GM18511 (cell line): ENCODE measurements at regions not wholly inside any gene's neighbourhood (a gene's known extent, or its start where the extent isn't known, plus 50 kb on each side); places are given as distances from the start of the nearest gene placed in this dataset.
"Not testable (repeated sequence)": the region's sequence is repeated elsewhere in the genome, so short reads cannot be mapped to it uniquely, and the experiment has no call there.

Experiments
- ATAC-seq: cut with Tn5 transposase; IDR thresholded peaks from one replicate; pipeline ENCODE4 v1.9.1; 2021; ENCODE audit warnings: mild to moderate bottlenecking, moderate library complexity; ENCODE audit not compliant: unreplicated experiment

- ATAC-seq: not testable (repeated sequence)
These were observed 61.2 kb upstream of the MINDY3 start for GRCh38 chr10:15921423-15921945.

GRCh38 chr10:15931376-15931775 lies 71.1 kb upstream of the MINDY3 start:
- no peak for ATAC-seq

GRCh38 chr10:15939543-15939942 lies 79.2 kb upstream of the MINDY3 start:
- not testable (repeated sequence) for ATAC-seq

- no peak for ATAC-seq
These were observed 83.1 kb upstream of the MINDY3 start for GRCh38 chr10:15943426-15943825.

- no peak for ATAC-seq
These were observed 93.9 kb upstream of the MINDY3 start for GRCh38 chr10:15954188-15954587.

GRCh38 chr10:15960277-15960676 lies 100.0 kb upstream of the MINDY3 start:
- no peak for ATAC-seq

- not testable (repeated sequence) for ATAC-seq
These were observed 112.4 kb upstream of the MINDY3 start for GRCh38 chr10:15972736-15973135.

GRCh38 chr10:15985690-15986089 lies 125.4 kb upstream of the MINDY3 start:
- no peak for ATAC-seq

- no peak for ATAC-seq
These were observed 130.3 kb upstream of the MINDY3 start for GRCh38 chr10:15990535-15991129.

GRCh38 chr10:15997313-15997712 lies 137.0 kb upstream of the MINDY3 start:
- ATAC-seq: no peak

- ATAC-seq: no peak
These were observed 141.3 kb upstream of the MINDY3 start for GRCh38 chr10:16001581-16001980.

- ATAC-seq: no peak
These were observed 149.5 kb upstream of the MINDY3 start for GRCh38 chr10:16009785-16010184.

GRCh38 chr10:16011548-16011947 lies 151.2 kb upstream of the MINDY3 start:
- no peak for ATAC-seq

GRCh38 chr10:16014469-16014868 lies 154.2 kb upstream of the MINDY3 start:
- no peak for ATAC-seq

- no peak for ATAC-seq
These were observed 156.4 kb upstream of the MINDY3 start for GRCh38 chr10:16016688-16017087.

- no peak for ATAC-seq
These were observed 160.5 kb upstream of the MINDY3 start for GRCh38 chr10:16020836-16021235.

GRCh38 chr10:16026832-16027231 lies 166.5 kb upstream of the MINDY3 start:
- not testable (repeated sequence) for ATAC-seq

- ATAC-seq: no peak
These were observed 170.3 kb upstream of the MINDY3 start for GRCh38 chr10:16030562-16030961.

GRCh38 chr10:16049050-16049449 lies 188.7 kb upstream of the MINDY3 start:
- ATAC-seq: no peak

GRCh38 chr10:16049782-16050181 lies 189.5 kb upstream of the MINDY3 start:
- ATAC-seq: no peak

- no peak for ATAC-seq
These were observed 203.0 kb upstream of the MINDY3 start for GRCh38 chr10:16063350-16063749.

- ATAC-seq: not testable (repeated sequence)
These were observed 223.2 kb upstream of the MINDY3 start for GRCh38 chr10:16083551-16083950.

- no peak for ATAC-seq
These were observed 244.8 kb upstream of the MINDY3 start for GRCh38 chr10:16105082-16105481.
